BLaER1 (cell line): ENCODE measurements at regions not wholly inside any gene's neighbourhood (a gene's known extent, or its start where the extent isn't known, plus 50 kb on each side); places are given as distances from the start of the nearest gene placed in this dataset.
"Not testable (repeated sequence)": the region's sequence is repeated elsewhere in the genome, so short reads cannot be mapped to it uniquely, and the experiment has no call there.

Source experiments
- H3K27ac ChIP-seq: shearing (Covaris generic); formaldehyde crosslinking; 2 replicates; pipeline ENCODE4 v1.8.1; 2022
- H3K27me3 ChIP-seq: shearing (Covaris generic); formaldehyde crosslinking; 2 replicates; pipeline ENCODE4 v1.8.1; 2022
- H3K36me3 ChIP-seq: shearing (Covaris generic); formaldehyde crosslinking; 2 replicates; pipeline ENCODE4 v1.8.1; 2022
- H3K4me1 ChIP-seq: shearing (Covaris generic); formaldehyde crosslinking; 2 replicates; pipeline ENCODE4 v1.8.1; 2022
- H3K4me2 ChIP-seq: shearing (Covaris generic); formaldehyde crosslinking; 2 replicates; pipeline ENCODE4 v1.8.1; 2022
- H3K4me3 ChIP-seq: shearing (Covaris generic); formaldehyde crosslinking; 2 replicates; pipeline ENCODE4 v1.8.1; 2022
- H3K9ac ChIP-seq: shearing (Covaris generic); formaldehyde crosslinking; 2 replicates; pipeline ENCODE4 v1.8.1; 2022
- H3K9me3 ChIP-seq: shearing (Covaris generic); formaldehyde crosslinking; 2 replicates; pipeline ENCODE4 v1.8.1; 2022
- H4K20me1 ChIP-seq: shearing (Covaris generic); formaldehyde crosslinking; 2 replicates; pipeline ENCODE4 v1.8.1; 2022
- Cebpa-rat ChIP-seq: shearing (Covaris generic); IDR thresholded peaks from 2 replicates; pipeline ENCODE4 v1.8.1; 2022

- no peak overlapping the region for H3K4me3 ChIP-seq
- no peaks in the 10 kb centered on the region for H3K36me3 ChIP-seq
- no peaks in the 10 kb centered on the region for H3K27me3 ChIP-seq
- TF ChIP-seq Cebpa-rat = no peak
- peaks cover 7% of the 10 kb centered on the region for H3K4me1 ChIP-seq
- no peak overlapping the region for H3K9ac ChIP-seq
- no peak overlapping the region for H3K4me2 ChIP-seq
- H4K20me1 ChIP-seq = no peaks in the 10 kb centered on the region
- no peak overlapping the region for H3K27ac ChIP-seq
- H3K9me3 ChIP-seq = no peaks in the 10 kb centered on the region
These were observed 145.2 kb upstream of the KLHL1 start for GRCh38 chr13:70253411-70253810.

GRCh38 chr13:70249332-70250064 is 141.2 kb upstream of the KLHL1 start:
- Histone ChIP-seq H3K36me3 (no peaks in the 10 kb centered on the region), H3K27ac (no peak overlapping the region), H3K4me3 (no peak overlapping the region), H3K4me1 (peaks cover 7% of the 10 kb centered on the region), H3K9me3 (no peaks in the 10 kb centered on the region), H3K27me3 (no peaks in the 10 kb centered on the region), H4K20me1 (no peaks in the 10 kb centered on the region), H3K4me2 (no peak overlapping the region), H3K9ac (no peak overlapping the region)
- no peak for TF ChIP-seq Cebpa-rat

- no peak overlapping the region for H3K27ac ChIP-seq
- H3K4me2 ChIP-seq = no peak overlapping the region
- no peaks in the 10 kb centered on the region for H3K4me1 ChIP-seq
- H3K27me3 ChIP-seq = no peaks in the 10 kb centered on the region
- no peaks in the 10 kb centered on the region for H3K36me3 ChIP-seq
- no peaks in the 10 kb centered on the region for H3K9me3 ChIP-seq
- H3K9ac ChIP-seq = no peak overlapping the region
- H4K20me1 ChIP-seq = no peaks in the 10 kb centered on the region
- no peak for TF ChIP-seq Cebpa-rat
- no peak overlapping the region for H3K4me3 ChIP-seq
These were observed 128.9 kb upstream of the KLHL1 start for GRCh38 chr13:70237131-70237530.

GRCh38 chr13:70235565-70235964 is 127.3 kb upstream of the KLHL1 start:
- H3K36me3 ChIP-seq = no peaks in the 10 kb centered on the region
- H3K4me3 ChIP-seq = no peak overlapping the region
- H3K27me3 ChIP-seq = no peaks in the 10 kb centered on the region

GRCh38 chr13:70223911-70224310 is 115.7 kb upstream of the KLHL1 start:
- Histone ChIP-seq H3K4me2 (no peak overlapping the region), H3K4me3 (no peak overlapping the region), H3K9me3 (no peaks in the 10 kb centered on the region), H3K36me3 (no peaks in the 10 kb centered on the region), H3K4me1 (no peaks in the 10 kb centered on the region), H3K9ac (no peak overlapping the region), H4K20me1 (no peaks in the 10 kb centered on the region), H3K27ac (no peak overlapping the region), H3K27me3 (no peaks in the 10 kb centered on the region)
- TF ChIP-seq Cebpa-rat = no peak

More at GRCh38 chr13:70235565-70235964, 127.3 kb upstream of the KLHL1 start:
- H3K9ac ChIP-seq = no peak overlapping the region
- no peaks in the 10 kb centered on the region for H3K4me1 ChIP-seq
- no peaks in the 10 kb centered on the region for H4K20me1 ChIP-seq
- TF ChIP-seq Cebpa-rat = no peak
- no peaks in the 10 kb centered on the region for H3K9me3 ChIP-seq
- H3K4me2 ChIP-seq = no peak overlapping the region
- no peak overlapping the region for H3K27ac ChIP-seq

- H3K4me2 ChIP-seq = no peak overlapping the region
These were observed 114.7 kb upstream of the KLHL1 start for GRCh38 chr13:70222926-70223325.

GRCh38 chr13:70218618-70219017 is 110.4 kb upstream of the KLHL1 start:
- no peak overlapping the region for H3K9ac ChIP-seq
- H3K4me1 ChIP-seq = no peaks in the 10 kb centered on the region
- no peak overlapping the region for H3K4me3 ChIP-seq
- H3K27me3 ChIP-seq = no peaks in the 10 kb centered on the region
- no peaks in the 10 kb centered on the region for H4K20me1 ChIP-seq
- H3K36me3 ChIP-seq = no peaks in the 10 kb centered on the region
- H3K4me2 ChIP-seq = no peak overlapping the region
- no peak overlapping the region for H3K27ac ChIP-seq
- TF ChIP-seq Cebpa-rat = no peak
- H3K9me3 ChIP-seq = no peaks in the 10 kb centered on the region

More at GRCh38 chr13:70222926-70223325, 114.7 kb upstream of the KLHL1 start:
- no peak overlapping the region for H3K4me3 ChIP-seq
- no peaks in the 10 kb centered on the region for H4K20me1 ChIP-seq
- H3K9me3 ChIP-seq = no peaks in the 10 kb centered on the region
- H3K9ac ChIP-seq = no peak overlapping the region
- no peaks in the 10 kb centered on the region for H3K36me3 ChIP-seq
- H3K27ac ChIP-seq = no peak overlapping the region
- no peak for TF ChIP-seq Cebpa-rat
- H3K27me3 ChIP-seq = no peaks in the 10 kb centered on the region
- H3K4me1 ChIP-seq = no peaks in the 10 kb centered on the region

- not testable (repeated sequence) for H3K4me2 ChIP-seq, H3K4me1 ChIP-seq, H3K27me3 ChIP-seq, H3K36me3 ChIP-seq, H3K9me3 ChIP-seq, H3K4me3 ChIP-seq, H3K27ac ChIP-seq, H4K20me1 ChIP-seq, H3K9ac ChIP-seq
These were observed 100.7 kb upstream of the KLHL1 start for GRCh38 chr13:70208968-70209367.

GRCh38 chr13:70206671-70207070 is 98.4 kb upstream of the KLHL1 start:
- H3K27me3 ChIP-seq = no peaks in the 10 kb centered on the region
- H3K4me3 ChIP-seq = no peak overlapping the region
- H4K20me1 ChIP-seq = no peaks in the 10 kb centered on the region
- H3K9me3 ChIP-seq = peaks cover 15% of the 10 kb centered on the region
- H3K9ac ChIP-seq = no peak overlapping the region
- H3K36me3 ChIP-seq = no peaks in the 10 kb centered on the region
- H3K4me1 ChIP-seq = no peaks in the 10 kb centered on the region
- H3K27ac ChIP-seq = no peak overlapping the region
- no peak overlapping the region for H3K4me2 ChIP-seq
- no peak for TF ChIP-seq Cebpa-rat

GRCh38 chr13:70203661-70204229 is 95.5 kb upstream of the KLHL1 start:
- no peaks in the 10 kb centered on the region for H3K4me1 ChIP-seq
- no peaks in the 10 kb centered on the region for H3K27me3 ChIP-seq
- peaks cover 8% of the 10 kb centered on the region for H3K9me3 ChIP-seq
- H3K9ac ChIP-seq = no peak overlapping the region
- no peak for TF ChIP-seq Cebpa-rat
- H4K20me1 ChIP-seq = no peaks in the 10 kb centered on the region
- no peaks in the 10 kb centered on the region for H3K36me3 ChIP-seq
- no peak overlapping the region for H3K4me2 ChIP-seq
- no peak overlapping the region for H3K27ac ChIP-seq
- no peak overlapping the region for H3K4me3 ChIP-seq

GRCh38 chr13:70191034-70191433 is 82.8 kb upstream of the KLHL1 start:
- Histone ChIP-seq H3K9ac (no peak overlapping the region), H3K4me1 (no peaks in the 10 kb centered on the region), H3K27ac (no peak overlapping the region), H3K36me3 (no peaks in the 10 kb centered on the region), H3K9me3 (no peaks in the 10 kb centered on the region), H3K4me2 (no peak overlapping the region), H3K27me3 (no peaks in the 10 kb centered on the region), H3K4me3 (no peak overlapping the region), H4K20me1 (no peaks in the 10 kb centered on the region)
- TF ChIP-seq Cebpa-rat = no peak
